ENCODE measurements at regions not wholly inside any gene's neighbourhood (a gene's known extent, or its start where the extent isn't known, plus 50 kb on each side); places are given as distances from the start of the nearest gene placed in this dataset.

GRCh38 chr9:16032799-16033198 is 480.0 kb downstream of the CCDC171 start:
- DNase-seq (ENCODE audit: low spot score), result no peak

GRCh38 chr9:16033253-16033652 is 480.4 kb downstream of the CCDC171 start:
- no peaks in the 10 kb centered on the region for H4K20me1 ChIP-seq (ENCODE audit: insufficient read depth, low read length)
- H3K4me2 ChIP-seq (ENCODE audit: low read length), result no peak overlapping the region
- H3K79me2 ChIP-seq (ENCODE audit: insufficient read depth, low read depth, low read length), result no peaks in the 10 kb centered on the region
- BruUV-seq (replicated peaks), result no TSS peak
- CTCF ChIA-PET (ENCODE audit: unreplicated experiment), result no interaction called here
- no peaks in the 10 kb centered on the region for H3K9me2 ChIP-seq (ENCODE audit: insufficient read depth, low read length)
- POLR2A ChIA-PET, result interaction anchor here (0.6 to 1.2 kb wide), 3 partner anchors 16 to 1768 kb away, joined by 3 to 5 read pairs (median 3); no protein-coding TSS in a partner anchor
- H3K4me1 ChIP-seq (ENCODE audit: insufficient read depth, low read length, poor library complexity, severe bottlenecking), result no peaks in the 10 kb centered on the region
- H3K4me3 ChIP-seq (ENCODE audit: low read depth, low read length, poor library complexity, severe bottlenecking), result no peak overlapping the region
- no peaks in the 10 kb centered on the region for H3K9me3 ChIP-seq (ENCODE audit: low read length)
- H3K36me3 ChIP-seq (ENCODE audit: insufficient read depth, low read length), result no peaks in the 10 kb centered on the region
- DNase-seq (ENCODE audit: low spot score), result no peak
- no peak overlapping the region for H3K27ac ChIP-seq (ENCODE audit: low read depth, low read length, poor library complexity, severe bottlenecking)
- TF ChIP-seq CTCF (conservative IDR thresholded peaks at IDR 0.05; ENCODE audit: low read length), result no peak
- TF ChIP-seq EZH2phosphoT487 (IDR thresholded peaks at IDR 0.05; ENCODE audit: borderline replicate concordance, low read depth, low read length), result no peak
- no peak overlapping the region for H2AFZ ChIP-seq (ENCODE audit: low read length)
- intact Hi-C loops (cut with micrococcal nuclease; ENCODE audit: unreplicated experiment), result no loop called here

More at GRCh38 chr9:16032799-16033198, 480.0 kb downstream of the CCDC171 start:
- H4K20me1 ChIP-seq (ENCODE audit: insufficient read depth, low read length), result no peaks in the 10 kb centered on the region
- no peak overlapping the region for H3K4me3 ChIP-seq (ENCODE audit: low read depth, low read length, poor library complexity, severe bottlenecking)
- no peaks in the 10 kb centered on the region for H3K4me1 ChIP-seq (ENCODE audit: insufficient read depth, low read length, poor library complexity, severe bottlenecking)
- CTCF ChIA-PET (ENCODE audit: unreplicated experiment), result no interaction called here
- BruUV-seq (replicated peaks), result no TSS peak
- H3K36me3 ChIP-seq (ENCODE audit: insufficient read depth, low read length), result no peaks in the 10 kb centered on the region
- H3K79me2 ChIP-seq (ENCODE audit: insufficient read depth, low read depth, low read length), result no peaks in the 10 kb centered on the region
- H3K9me3 ChIP-seq (ENCODE audit: low read length), result no peaks in the 10 kb centered on the region
- no peak overlapping the region for H2AFZ ChIP-seq (ENCODE audit: low read length)
- intact Hi-C loops (cut with micrococcal nuclease; ENCODE audit: unreplicated experiment), result no loop called here
- POLR2A ChIA-PET, result interaction anchor here (1.2 kb wide), 1 partner anchor 15 kb away, joined by 5 read pairs; no protein-coding TSS in a partner anchor
- H3K4me2 ChIP-seq (ENCODE audit: low read length), result no peak overlapping the region
- H3K9me2 ChIP-seq (ENCODE audit: insufficient read depth, low read length), result no peaks in the 10 kb centered on the region
- no peak for TF ChIP-seq CTCF (conservative IDR thresholded peaks at IDR 0.05; ENCODE audit: low read length)
- TF ChIP-seq EZH2phosphoT487 (IDR thresholded peaks at IDR 0.05; ENCODE audit: borderline replicate concordance, low read depth, low read length), result no peak
- H3K27ac ChIP-seq (ENCODE audit: low read depth, low read length, poor library complexity, severe bottlenecking), result no peak overlapping the region

- no peak for DNase-seq (ENCODE audit: low spot score)
- Histone ChIP-seq H3K79me2 (ENCODE audit: insufficient read depth, low read depth, low read length) (no peaks in the 10 kb centered on the region), H4K20me1 (ENCODE audit: insufficient read depth, low read length) (no peaks in the 10 kb centered on the region), H3K4me2 (ENCODE audit: low read length) (no peak overlapping the region), H3K4me3 (ENCODE audit: low read depth, low read length, poor library complexity, severe bottlenecking) (no peak overlapping the region), H3K9me2 (ENCODE audit: insufficient read depth, low read length) (no peaks in the 10 kb centered on the region), H3K27ac (ENCODE audit: low read depth, low read length, poor library complexity, severe bottlenecking) (no peak overlapping the region), H3K4me1 (ENCODE audit: insufficient read depth, low read length, poor library complexity, severe bottlenecking) (no peaks in the 10 kb centered on the region), H2AFZ (ENCODE audit: low read length) (no peak overlapping the region), H3K36me3 (ENCODE audit: insufficient read depth, low read length) (no peaks in the 10 kb centered on the region), H3K9me3 (ENCODE audit: low read length) (no peaks in the 10 kb centered on the region)
- CTCF ChIA-PET (ENCODE audit: unreplicated experiment), result no interaction called here
- POLR2A ChIA-PET, result interaction anchor here (0.5 to 1.2 kb wide), 5 partner anchors 17 to 1767 kb away, joined by 3 to 5 read pairs (median 3); no protein-coding TSS in a partner anchor
- intact Hi-C loops (cut with micrococcal nuclease; ENCODE audit: unreplicated experiment), result no loop called here
- no TSS peak for BruUV-seq (replicated peaks)
- TF ChIP-seq EZH2phosphoT487 (IDR thresholded peaks at IDR 0.05; ENCODE audit: borderline replicate concordance, low read depth, low read length), result no peak
- no peak for TF ChIP-seq CTCF (conservative IDR thresholded peaks at IDR 0.05; ENCODE audit: low read length)
Measured at GRCh38 chr9:16033921-16034691, 481.3 kb downstream of the CCDC171 start.
